Thyroid gland (tissue), 4 donors: ENCODE measurements at regions not wholly inside any gene's neighbourhood (a gene's known extent, or its start where the extent isn't known, plus 50 kb on each side); places are given as distances from the start of the nearest gene placed in this dataset.

Source experiments
- CTCF ChIP-seq, 6 experiments: fragments of 200-600 bp in 3 of 6; fragments of 450-650 bp in 3 of 6; sonication (generic) in 3 of 6; IDR thresholded peaks; one replicate each; pipeline ENCODE4 v1.5.1; 2016 to 2019; ENCODE audit warnings: antibody characterized with exemption in 6 of 6, mild to moderate bottlenecking in 2 of 6, inconsistent platforms in 1 of 6, moderate library complexity in 1 of 6
- POLR2A ChIP-seq, 2 donors: fragments of 450-650 bp; IDR thresholded peaks; one replicate each; pipeline ENCODE4 v1.6.1; 2017; ENCODE audit warnings: antibody characterized with exemption in 2 of 2, mild to moderate bottlenecking in 2 of 2, moderate library complexity in 1 of 2

GRCh38 chr2:200054681-200055468 is 99.5 kb downstream of the MAIP1 start:
- no peak for TF ChIP-seq CTCF (IDR thresholded peaks at IDR 0.05)
- TF ChIP-seq POLR2A (IDR thresholded peaks at IDR 0.05): no peak
